ENCODE measurements at regions not wholly inside any gene's neighbourhood (a gene's known extent, or its start where the extent isn't known, plus 50 kb on each side); places are given as distances from the start of the nearest gene placed in this dataset.

- TF ChIP-seq, protein P1, sequence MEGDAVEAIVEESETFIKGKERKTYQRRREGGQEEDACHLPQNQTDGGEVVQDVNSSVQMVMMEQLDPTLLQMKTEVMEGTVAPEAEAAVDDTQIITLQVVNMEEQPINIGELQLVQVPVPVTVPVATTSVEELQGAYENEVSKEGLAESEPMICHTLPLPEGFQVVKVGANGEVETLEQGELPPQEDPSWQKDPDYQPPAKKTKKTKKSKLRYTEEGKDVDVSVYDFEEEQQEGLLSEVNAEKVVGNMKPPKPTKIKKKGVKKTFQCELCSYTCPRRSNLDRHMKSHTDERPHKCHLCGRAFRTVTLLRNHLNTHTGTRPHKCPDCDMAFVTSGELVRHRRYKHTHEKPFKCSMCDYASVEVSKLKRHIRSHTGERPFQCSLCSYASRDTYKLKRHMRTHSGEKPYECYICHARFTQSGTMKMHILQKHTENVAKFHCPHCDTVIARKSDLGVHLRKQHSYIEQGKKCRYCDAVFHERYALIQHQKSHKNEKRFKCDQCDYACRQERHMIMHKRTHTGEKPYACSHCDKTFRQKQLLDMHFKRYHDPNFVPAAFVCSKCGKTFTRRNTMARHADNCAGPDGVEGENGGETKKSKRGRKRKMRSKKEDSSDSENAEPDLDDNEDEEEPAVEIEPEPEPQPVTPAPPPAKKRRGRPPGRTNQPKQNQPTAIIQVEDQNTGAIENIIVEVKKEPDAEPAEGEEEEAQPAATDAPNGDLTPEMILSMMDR (IDR thresholded peaks at IDR 0.05; ENCODE audit: low read length), result no peak
- no peak for TF ChIP-seq EZH2 (IDR thresholded peaks at IDR 0.05; ENCODE audit: borderline replicate concordance, low read length)
Measured at GRCh38 chr15:31267161-31268107, 59.2 kb upstream of the KLF13 start.

Data from OCI-LY1 (cell line).